ENCODE measurements at regions not wholly inside any gene's neighbourhood (a gene's known extent, or its start where the extent isn't known, plus 50 kb on each side); places are given as distances from the start of the nearest gene placed in this dataset.
"Not testable (repeated sequence)": the region's sequence is repeated elsewhere in the genome, so short reads cannot be mapped to it uniquely, and the experiment has no call there.

DNA sequence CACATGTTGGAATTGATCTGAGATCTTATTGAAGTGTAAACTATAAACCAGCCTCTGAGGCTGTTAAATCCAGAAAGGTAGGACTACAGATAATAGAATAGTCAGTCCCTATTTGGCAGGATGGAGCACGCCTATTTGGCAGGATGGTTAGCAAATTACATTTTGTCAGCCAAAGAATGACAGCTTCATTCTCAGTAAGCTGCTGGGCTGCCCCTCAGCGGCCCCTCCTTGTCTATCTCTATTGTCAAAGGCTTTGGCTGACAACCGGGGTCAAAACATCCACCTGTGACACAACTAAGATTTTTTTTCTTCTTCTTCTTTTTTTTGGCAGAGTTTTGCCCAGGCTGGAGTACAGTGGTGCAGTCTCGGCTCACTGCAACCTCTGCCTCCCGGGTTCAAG is 123.4 kb upstream of the ECI2 start:
- Mint-ChIP-seq H3K9me3 (no peaks in the 10 kb centered on the region), H3K4me1 (no peaks in the 10 kb centered on the region), H3K27ac (no peak overlapping the region), H3K4me3 (no peak overlapping the region), H3K36me3 (ENCODE audit: low read depth) (no peaks in the 10 kb centered on the region), H3K27me3 (no peaks in the 10 kb centered on the region)
- DNase-seq, result no peak
- intact Hi-C loops (cut with micrococcal nuclease), result no loop called here

DNA sequence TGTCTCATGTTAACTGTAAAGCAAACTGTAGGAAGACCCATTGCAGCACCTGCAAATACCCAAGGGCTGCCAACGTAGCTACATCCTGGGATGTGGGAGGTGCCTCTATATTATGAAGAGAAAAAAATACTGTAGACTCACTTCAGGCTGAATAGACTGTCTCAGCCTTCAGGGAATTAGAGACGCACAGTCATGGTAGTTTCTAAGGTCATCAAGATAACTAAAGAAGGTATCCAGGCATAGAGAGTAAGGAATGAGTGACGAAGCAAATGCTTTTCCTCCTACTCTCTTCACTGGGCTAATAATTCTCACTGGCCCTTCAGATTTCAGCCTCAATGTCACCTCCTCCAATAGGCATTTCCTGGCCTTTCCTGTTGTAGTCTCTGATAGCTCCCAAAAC is 121.6 kb upstream of the ECI2 start:
- H3K9me3 Mint-ChIP-seq, result peaks cover 3% of the 10 kb centered on the region
- no peaks in the 10 kb centered on the region for H3K27me3 Mint-ChIP-seq
- DNase-seq, result no peak
- H3K4me3 Mint-ChIP-seq, result no peak overlapping the region
- intact Hi-C loops (cut with micrococcal nuclease), result no loop called here
- no peaks in the 10 kb centered on the region for H3K36me3 Mint-ChIP-seq (ENCODE audit: low read depth)
- H3K4me1 Mint-ChIP-seq, result no peaks in the 10 kb centered on the region
- H3K27ac Mint-ChIP-seq, result no peak overlapping the region

DNA sequence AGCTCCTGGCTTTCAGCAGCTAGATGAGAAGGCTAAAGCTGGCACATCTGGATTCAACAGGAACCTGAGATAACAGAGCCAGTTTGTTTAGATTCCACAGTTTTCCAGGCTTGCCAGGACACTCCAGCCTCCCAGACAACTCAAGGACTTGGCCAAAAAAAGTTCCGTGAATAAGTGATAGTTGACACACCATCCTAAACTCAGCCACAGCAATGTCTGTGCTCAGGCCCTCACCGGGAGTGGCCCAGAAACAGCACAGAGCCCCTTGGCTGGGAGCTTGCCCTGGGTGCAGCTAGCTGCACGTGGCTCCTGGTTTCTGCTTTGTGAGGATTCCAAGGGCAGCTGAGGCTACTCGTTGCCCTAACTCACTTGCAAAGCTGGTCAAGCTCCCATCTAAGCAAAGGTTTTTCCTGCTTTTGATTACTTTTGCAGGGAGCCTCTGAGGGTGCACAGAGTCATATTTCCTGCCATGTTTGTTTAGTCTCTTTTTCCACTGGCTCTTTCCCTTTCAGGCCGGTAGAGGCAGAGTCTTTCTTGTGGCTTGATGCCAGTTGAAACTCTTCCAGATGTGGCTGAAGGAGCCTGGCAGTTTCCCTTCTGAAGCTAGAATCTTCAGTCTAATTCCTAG is 118.3 kb upstream of the ECI2 start:
- H3K4me3 Mint-ChIP-seq, result no peak overlapping the region
- no peak for DNase-seq
- no peaks in the 10 kb centered on the region for H3K27me3 Mint-ChIP-seq
- H3K4me1 Mint-ChIP-seq, result no peaks in the 10 kb centered on the region
- intact Hi-C loops (cut with micrococcal nuclease), result no loop called here
- H3K9me3 Mint-ChIP-seq, result peaks cover 3% of the 10 kb centered on the region
- no peak overlapping the region for H3K27ac Mint-ChIP-seq
- no peaks in the 10 kb centered on the region for H3K36me3 Mint-ChIP-seq (ENCODE audit: low read depth)

DNA sequence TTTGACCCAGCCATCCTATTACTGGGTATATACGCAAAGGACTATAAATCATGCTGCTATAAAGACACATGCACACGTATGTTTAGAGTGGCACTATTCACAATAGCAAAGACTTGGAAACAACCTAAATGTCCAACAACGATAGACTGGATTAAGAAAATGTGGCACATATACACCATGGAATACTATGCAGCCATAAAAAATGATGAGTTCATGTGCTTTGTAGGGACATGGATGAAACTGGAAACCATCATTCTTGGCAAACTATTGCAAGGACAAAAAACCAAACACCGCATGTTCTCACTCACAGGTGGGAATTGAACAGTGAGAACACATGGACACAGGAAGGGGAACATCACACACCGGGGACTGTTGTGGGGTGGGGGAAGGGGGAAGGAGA is 117.1 kb upstream of the ECI2 start:
- H3K36me3 Mint-ChIP-seq (ENCODE audit: low read depth); H3K9me3 Mint-ChIP-seq; H3K27me3 Mint-ChIP-seq; DNase-seq; H3K27ac Mint-ChIP-seq; H3K4me3 Mint-ChIP-seq; H3K4me1 Mint-ChIP-seq; intact Hi-C loops (cut with micrococcal nuclease): not testable (repeated sequence)

DNA sequence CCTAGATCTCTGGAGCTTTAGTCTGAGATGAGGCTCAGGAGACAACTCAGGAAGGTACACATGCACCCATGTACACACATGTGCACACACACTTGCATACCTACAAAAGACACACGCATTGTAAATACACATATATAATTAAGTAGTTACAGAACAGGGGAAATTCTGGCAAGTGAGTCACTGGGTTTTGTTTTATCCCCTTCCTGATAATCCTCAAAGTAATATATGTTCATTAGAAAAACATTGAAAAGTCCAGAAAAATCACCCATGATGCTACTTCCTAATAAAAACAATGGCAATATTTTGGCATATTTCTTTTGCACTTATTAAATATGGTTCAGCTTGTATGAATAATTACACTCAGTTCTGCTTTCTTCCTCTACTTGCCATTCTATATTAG is 115.3 kb upstream of the ECI2 start:
- no peak overlapping the region for H3K4me3 Mint-ChIP-seq
- H3K9me3 Mint-ChIP-seq, result peaks cover 3% of the 10 kb centered on the region
- no peak for DNase-seq
- no peaks in the 10 kb centered on the region for H3K36me3 Mint-ChIP-seq (ENCODE audit: low read depth)
- peaks cover 2% of the 10 kb centered on the region for H3K27me3 Mint-ChIP-seq
- H3K27ac Mint-ChIP-seq, result no peak overlapping the region
- H3K4me1 Mint-ChIP-seq, result no peaks in the 10 kb centered on the region
- intact Hi-C loops (cut with micrococcal nuclease), result no loop called here

DNA sequence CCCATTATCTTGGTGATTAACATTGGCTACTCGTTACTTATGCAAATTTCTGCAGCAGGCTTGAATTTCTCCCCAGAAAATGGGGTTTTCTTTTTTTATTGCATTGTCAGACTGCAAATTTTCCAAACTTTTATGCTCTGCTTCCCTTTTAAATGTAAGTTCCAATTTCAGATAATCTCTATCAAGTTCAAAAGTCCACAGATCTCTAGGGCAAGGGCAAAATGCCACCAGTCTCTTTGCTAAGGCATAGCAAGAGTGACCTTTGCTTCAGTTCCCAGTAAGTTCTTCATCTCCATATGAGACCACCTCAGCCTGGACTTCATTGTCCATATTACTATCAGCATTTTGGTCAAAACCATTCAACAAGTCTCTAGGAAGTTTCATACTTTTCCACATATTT is 108.5 kb upstream of the ECI2 start:
- H3K27me3 Mint-ChIP-seq; H3K36me3 Mint-ChIP-seq (ENCODE audit: low read depth); H3K4me3 Mint-ChIP-seq; H3K27ac Mint-ChIP-seq; H3K9me3 Mint-ChIP-seq; intact Hi-C loops (cut with micrococcal nuclease); DNase-seq; H3K4me1 Mint-ChIP-seq: not testable (repeated sequence)

DNA sequence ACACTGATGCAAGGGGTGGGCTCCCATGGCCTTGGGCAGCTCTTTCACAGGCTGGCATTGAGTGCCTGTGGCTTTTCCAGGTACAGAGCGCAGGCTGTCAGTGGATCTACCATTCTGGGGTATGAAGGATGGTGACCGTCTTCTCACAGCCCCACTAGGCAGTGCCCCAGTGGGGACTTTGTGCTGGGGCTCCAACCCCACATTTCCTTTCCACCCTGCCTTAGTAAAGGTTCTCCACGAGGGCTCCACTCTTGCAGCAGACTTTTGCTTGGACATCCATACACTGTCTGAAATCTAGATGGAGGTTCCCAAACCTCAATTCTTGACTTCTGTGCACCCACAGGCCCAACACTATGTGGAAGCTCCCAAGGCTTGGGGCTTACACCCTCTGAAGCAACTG is 107.9 kb upstream of the ECI2 start:
- intact Hi-C loops (cut with micrococcal nuclease), result no loop called here
- no peak overlapping the region for H3K4me3 Mint-ChIP-seq
- no peak for DNase-seq
- no peak overlapping the region for H3K27ac Mint-ChIP-seq
- H3K9me3 Mint-ChIP-seq, result peaks cover 8% of the 10 kb centered on the region
- H3K27me3 Mint-ChIP-seq, result peaks cover 6% of the 10 kb centered on the region
- no peaks in the 10 kb centered on the region for H3K36me3 Mint-ChIP-seq (ENCODE audit: low read depth)
- H3K4me1 Mint-ChIP-seq, result no peaks in the 10 kb centered on the region

DNA sequence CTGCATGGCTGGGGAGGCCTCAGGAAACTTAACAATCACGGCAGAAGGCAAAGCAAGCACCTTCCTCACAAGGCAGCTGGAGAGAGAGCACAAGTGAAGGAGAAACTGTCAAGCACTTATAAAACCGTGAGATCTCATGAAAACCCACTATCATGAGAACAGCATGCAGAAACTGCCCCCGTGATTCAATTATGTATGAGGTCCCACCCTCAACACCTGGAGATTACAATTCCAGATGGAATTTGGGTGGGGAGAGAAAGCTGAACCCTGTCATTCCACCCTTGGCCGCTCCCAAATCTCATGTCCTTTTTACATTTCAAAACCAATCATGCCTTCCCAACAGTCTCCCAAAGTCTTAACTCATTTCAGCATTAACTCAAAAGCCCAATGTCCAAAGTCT is 107.2 kb upstream of the ECI2 start:
- Mint-ChIP-seq H3K36me3 (ENCODE audit: low read depth) (no peaks in the 10 kb centered on the region), H3K4me3 (no peak overlapping the region), H3K27ac (no peak overlapping the region), H3K9me3 (peaks cover 8% of the 10 kb centered on the region), H3K27me3 (peaks cover 6% of the 10 kb centered on the region), H3K4me1 (no peaks in the 10 kb centered on the region)
- DNase-seq, result no peak
- intact Hi-C loops (cut with micrococcal nuclease), result no loop called here

DNA sequence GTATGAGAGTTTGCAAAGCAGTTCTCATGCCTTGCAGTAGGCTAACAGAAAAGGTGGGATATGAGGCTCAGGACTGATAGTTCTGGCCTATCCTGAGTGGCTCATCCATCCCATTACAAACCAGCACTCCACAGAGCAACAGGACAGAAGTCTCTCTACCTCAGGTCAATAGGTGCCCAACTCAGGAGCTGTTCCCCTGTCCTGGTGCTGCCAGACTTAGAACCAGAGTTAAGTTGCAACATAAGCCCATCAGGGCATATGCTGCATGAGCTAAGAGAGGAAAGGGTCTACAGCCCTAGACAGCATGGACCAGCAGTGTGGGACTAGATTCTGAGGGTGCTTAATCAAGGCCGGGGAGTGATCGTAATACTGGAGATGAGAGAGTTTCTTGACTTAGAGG is 104.8 kb upstream of the ECI2 start:
- H3K9me3 Mint-ChIP-seq, result peaks cover 8% of the 10 kb centered on the region
- intact Hi-C loops (cut with micrococcal nuclease), result no loop called here
- no peaks in the 10 kb centered on the region for H3K36me3 Mint-ChIP-seq (ENCODE audit: low read depth)
- H3K27ac Mint-ChIP-seq, result no peak overlapping the region
- H3K27me3 Mint-ChIP-seq, result peaks cover 6% of the 10 kb centered on the region
- DNase-seq, result no peak
- H3K4me1 Mint-ChIP-seq, result no peaks in the 10 kb centered on the region
- no peak overlapping the region for H3K4me3 Mint-ChIP-seq

DNA sequence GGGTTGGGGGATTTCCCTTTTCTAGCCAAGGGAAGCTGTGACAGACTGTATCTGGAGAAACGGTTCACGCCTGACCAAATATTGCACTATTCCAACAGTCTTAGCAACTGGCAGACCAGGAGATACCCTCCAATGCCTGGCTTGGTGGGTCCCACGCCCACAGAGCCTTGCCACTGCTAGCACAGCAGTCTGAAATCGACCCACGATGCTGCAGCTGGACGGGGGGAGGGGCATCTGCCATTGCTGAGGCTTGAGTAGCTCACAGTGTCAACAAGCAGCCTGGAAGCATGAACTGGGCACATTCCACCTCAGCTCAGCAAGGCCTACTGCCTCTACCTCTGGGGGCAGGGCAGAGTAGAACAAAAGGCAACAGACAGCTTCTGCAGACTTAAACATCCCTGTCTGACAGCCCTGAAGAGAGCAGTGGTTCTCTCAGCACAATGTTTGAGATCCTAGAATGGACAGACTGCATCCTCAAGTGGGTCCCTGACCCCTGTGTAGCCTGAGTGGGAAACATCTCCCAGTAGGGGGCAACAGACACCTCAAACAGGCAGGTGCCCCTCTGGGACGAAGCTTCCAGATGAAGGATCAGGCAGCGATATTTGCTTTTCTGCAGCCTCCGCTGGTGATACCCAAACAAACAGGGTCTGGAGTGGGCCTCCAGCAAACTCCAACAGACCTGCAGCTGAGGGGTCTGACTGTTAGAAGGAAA is 89.9 kb upstream of the ECI2 start:
- intact Hi-C loops (cut with micrococcal nuclease), result no loop called here

DNA sequence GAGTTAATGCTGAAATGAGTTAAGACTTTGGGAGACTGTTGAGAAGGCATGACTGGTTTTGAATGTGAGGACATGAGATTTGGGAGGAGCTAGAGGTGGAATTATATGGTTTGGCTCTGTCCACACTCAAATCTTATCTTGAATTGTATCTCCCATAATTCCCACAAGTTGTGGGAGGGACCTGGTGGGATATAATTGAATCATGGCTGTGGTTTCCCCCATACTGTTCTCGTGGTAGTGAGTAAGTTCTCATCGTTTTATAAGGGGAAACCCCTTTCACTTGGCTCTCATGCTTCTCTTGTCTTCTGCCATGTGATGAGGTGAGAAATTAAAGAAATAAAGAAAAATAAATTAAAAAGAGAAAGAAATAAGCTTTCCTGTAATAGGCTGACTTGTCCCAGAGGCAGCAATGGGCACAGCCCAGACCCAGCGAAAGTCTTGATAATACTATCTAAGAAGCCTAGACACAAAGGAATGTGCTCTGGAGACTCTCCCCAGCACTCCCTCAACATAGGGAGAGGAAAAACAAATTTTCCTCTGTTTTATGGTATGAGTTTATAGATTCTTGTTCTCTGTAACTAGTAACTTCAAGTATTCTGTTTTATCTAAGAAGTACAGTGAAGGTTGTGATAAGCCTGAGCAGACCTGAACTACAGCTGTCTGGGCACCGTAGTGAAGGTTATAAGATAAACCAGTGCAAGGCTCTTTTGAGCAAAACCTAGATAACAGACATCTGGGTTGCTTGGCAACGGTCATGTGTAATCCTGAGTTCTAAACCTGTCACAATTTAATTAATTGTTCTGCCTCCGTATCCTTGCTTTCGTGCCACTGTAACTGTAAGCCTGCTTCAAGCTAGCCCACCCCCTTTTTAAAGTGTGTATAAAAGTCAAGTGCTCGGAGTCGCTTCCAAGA is 88.9 kb upstream of the ECI2 start:
- no peak for DNase-seq
- Mint-ChIP-seq H3K4me1 (peaks cover 3% of the 10 kb centered on the region), H3K27me3 (peaks cover 3% of the 10 kb centered on the region), H3K4me3 (no peak overlapping the region), H3K36me3 (ENCODE audit: low read depth) (no peaks in the 10 kb centered on the region), H3K9me3 (peaks cover 13% of the 10 kb centered on the region), H3K27ac (no peak overlapping the region)
- intact Hi-C loops (cut with micrococcal nuclease), result no loop called here

More for the DNA sequence above, 89.9 kb upstream of the ECI2 start:
- Mint-ChIP-seq H3K4me1 (peaks cover 3% of the 10 kb centered on the region), H3K4me3 (no peak overlapping the region), H3K27me3 (peaks cover 3% of the 10 kb centered on the region), H3K9me3 (peaks cover 10% of the 10 kb centered on the region), H3K27ac (no peak overlapping the region), H3K36me3 (ENCODE audit: low read depth) (no peaks in the 10 kb centered on the region)
- DNase-seq, result no peak

DNA sequence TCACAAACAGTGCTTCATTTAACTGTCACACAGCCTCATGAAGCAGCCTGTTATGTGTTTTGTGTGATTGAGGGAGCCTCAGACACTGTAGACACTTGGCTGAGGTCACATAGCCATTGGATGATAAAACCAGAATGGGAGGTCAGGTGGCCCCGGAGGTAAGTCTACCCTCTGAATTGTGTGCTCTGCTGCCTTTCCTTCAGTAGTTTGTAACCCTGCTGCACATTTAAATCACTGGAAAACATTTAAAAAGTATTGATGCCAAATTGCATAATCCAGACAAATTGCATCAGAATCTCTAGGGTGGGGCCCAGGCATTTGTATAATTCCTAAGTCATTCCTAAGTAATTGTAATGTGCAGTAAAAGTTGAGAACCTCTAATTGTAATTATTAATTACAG is 85.2 kb upstream of the ECI2 start:
- intact Hi-C loops (cut with micrococcal nuclease), result no loop called here
- DNase-seq, result no peak
- no peak overlapping the region for H3K4me3 Mint-ChIP-seq
- H3K27ac Mint-ChIP-seq, result no peak overlapping the region
- peaks cover 22% of the 10 kb centered on the region for H3K9me3 Mint-ChIP-seq
- H3K36me3 Mint-ChIP-seq (ENCODE audit: low read depth), result no peaks in the 10 kb centered on the region
- peaks cover 6% of the 10 kb centered on the region for H3K27me3 Mint-ChIP-seq
- peaks cover 3% of the 10 kb centered on the region for H3K4me1 Mint-ChIP-seq

DNA sequence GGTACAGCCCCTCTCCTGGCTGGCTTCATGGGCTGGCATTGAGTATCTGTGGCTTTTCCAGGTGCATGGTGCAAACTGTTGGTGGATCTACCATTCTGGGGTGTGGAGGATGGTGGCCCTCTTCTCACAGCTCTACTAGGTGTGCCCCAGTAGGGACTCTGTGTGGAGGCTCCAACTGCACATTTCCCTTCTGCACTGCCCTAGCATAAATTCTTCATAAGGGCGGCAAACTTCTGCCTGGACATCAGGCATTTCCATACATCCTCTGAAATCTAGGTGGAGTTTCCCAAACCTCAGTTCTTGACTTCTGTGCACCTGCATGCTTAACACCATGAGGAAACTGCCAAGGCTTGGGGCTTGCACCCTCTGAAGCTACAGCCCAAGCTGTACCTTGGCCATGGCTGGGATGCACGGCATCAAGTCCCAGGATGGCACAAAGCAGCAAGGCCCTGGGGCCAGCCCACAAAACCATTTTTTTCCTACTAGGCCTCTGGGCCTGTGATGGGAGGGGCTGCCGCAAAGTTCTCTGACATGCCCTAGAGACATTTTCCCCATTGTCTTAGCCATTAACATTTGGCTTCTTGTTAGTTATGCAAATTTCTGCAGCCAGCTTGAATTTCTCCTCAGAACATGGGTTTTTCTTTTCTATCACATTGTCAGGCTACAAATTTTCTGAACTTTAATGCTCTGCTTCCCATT is 83.4 kb upstream of the ECI2 start:
- DNase-seq, result peak; percentile 13
- H3K27ac Mint-ChIP-seq; H3K36me3 Mint-ChIP-seq (ENCODE audit: low read depth); H3K27me3 Mint-ChIP-seq; H3K4me3 Mint-ChIP-seq; H3K4me1 Mint-ChIP-seq; intact Hi-C loops (cut with micrococcal nuclease): not testable (repeated sequence)
- peaks cover 23% of the 10 kb centered on the region for H3K9me3 Mint-ChIP-seq

DNA sequence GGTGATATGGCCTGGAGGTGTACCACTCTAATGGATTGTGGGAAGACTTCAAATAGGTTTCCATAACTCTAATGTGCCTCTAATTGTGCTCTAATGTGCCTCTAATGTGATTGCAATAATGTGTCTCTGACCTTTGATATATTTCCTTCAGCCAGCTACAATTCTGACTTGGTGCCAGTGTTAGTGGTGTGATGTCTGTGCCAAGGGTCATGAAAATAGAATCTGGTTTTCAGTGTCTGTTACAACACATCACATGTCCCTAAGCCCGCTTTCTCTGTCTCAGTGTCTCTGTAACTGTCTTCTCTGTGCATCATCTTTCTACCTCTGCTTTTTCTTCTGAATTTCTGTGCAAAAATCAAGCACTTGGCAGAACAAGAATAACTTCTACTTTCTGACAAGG is 77.2 kb upstream of the ECI2 start:
- Mint-ChIP-seq H3K4me3 (no peak overlapping the region), H3K36me3 (ENCODE audit: low read depth) (no peaks in the 10 kb centered on the region), H3K9me3 (peaks cover 22% of the 10 kb centered on the region), H3K4me1 (peaks cover 18% of the 10 kb centered on the region), H3K27me3 (peaks cover 3% of the 10 kb centered on the region), H3K27ac (no peak overlapping the region)
- intact Hi-C loops (cut with micrococcal nuclease), result loop anchor here (5.0 kb wide), 1 partner anchor 155 kb away; no protein-coding TSS in a partner anchor
- no peak for DNase-seq
